ENCODE measurements at regions not wholly inside any gene's neighbourhood (a gene's known extent, or its start where the extent isn't known, plus 50 kb on each side); places are given as distances from the start of the nearest gene placed in this dataset.
A peak's percentile ranks its signal among the peaks of the same experiment; 100 is the strongest.
"Not testable (repeated sequence)": the region's sequence is repeated elsewhere in the genome, so short reads cannot be mapped to it uniquely, and the experiment has no call there.

- H4K5ac ChIP-seq (ENCODE audit: low read depth, low read length) = no peak overlapping the region
- no peak overlapping the region for H3K56ac ChIP-seq (ENCODE audit: extremely low read depth, insufficient read depth, low read length)
- no peak overlapping the region for H3K9ac ChIP-seq (ENCODE audit: low read depth, low read length)
- no peak overlapping the region for H4K8ac ChIP-seq (ENCODE audit: low read depth in 2 of 2, low read length in 2 of 2)
- no TSS peak for BruUV-seq (replicated peaks)
- H2AK5ac ChIP-seq (ENCODE audit: low read depth, low read length) = no peak overlapping the region
- no peak overlapping the region for H3K18ac ChIP-seq (ENCODE audit: low read depth, low read length)
- ATAC-seq (ENCODE audit: low read depth) = peak; percentile 37; the same call in 1 of the 2 replicates
- no peaks in the 10 kb centered on the region for H3K27me3 ChIP-seq (ENCODE audit: control insufficient read depth, insufficient read depth, low read length)
- H3K79me1 ChIP-seq (ENCODE audit: low read depth in 1 of 2, low read length in 2 of 2) = no peaks in the 10 kb centered on the region
- H3K4ac ChIP-seq (ENCODE audit: low read depth, low read length) = no peak overlapping the region
- no peaks in the 10 kb centered on the region for H3K9me1 ChIP-seq (ENCODE audit: insufficient read depth, low read length)
- no peak overlapping the region for H2BK120ac ChIP-seq (ENCODE audit: low read depth, low read length)
- in situ Hi-C loops (cut with MboI; ENCODE audit: low sequenced_read_pairs) (no loop called here), intact Hi-C loops (cut with micrococcal nuclease) (no loop called here), dilution Hi-C loops (cut with HindIII; ENCODE audit: low sequenced_read_pairs, unreplicated experiment) (no loop called here)
- no peak overlapping the region for H3K4me2 ChIP-seq (ENCODE audit: low read depth, low read length)
- H4K20me1 ChIP-seq (ENCODE audit: insufficient read depth, low read length) = no peaks in the 10 kb centered on the region
- no peaks in the 10 kb centered on the region for H3K36me3 ChIP-seq (ENCODE audit: control insufficient read depth, insufficient read depth, low read length)
- no peak overlapping the region for H2AFZ ChIP-seq (replicated peaks; ENCODE audit: low read length, poor library complexity)
- no peak overlapping the region for H2BK15ac ChIP-seq (ENCODE audit: low read depth, low read length)
- H4K91ac ChIP-seq (ENCODE audit: insufficient read depth, low read depth, low read length) = no peak overlapping the region
- no peak overlapping the region for H3K4me3 ChIP-seq (ENCODE audit: insufficient read depth, low read depth, low read length)
- H2BK20ac ChIP-seq (ENCODE audit: low read depth, low read length) = no peak overlapping the region
- no peak overlapping the region for H3K14ac ChIP-seq (replicated peaks; ENCODE audit: low read depth, low read length)
- H3K23ac ChIP-seq (ENCODE audit: low read depth, low read length) = no peak overlapping the region
- H3K27ac ChIP-seq (ENCODE audit: insufficient read depth, low read length) = no peak overlapping the region
- no peak for DNase-seq
- POLR2A ChIA-PET (ENCODE audit: unreplicated experiment) = no interaction called here
- no peaks in the 10 kb centered on the region for H3K4me1 ChIP-seq (ENCODE audit: control insufficient read depth, insufficient read depth, low read length)
- no peak overlapping the region for H2AK9ac ChIP-seq (replicated peaks; ENCODE audit: low read depth, low read length, poor library complexity)
- CTCF ChIA-PET = no interaction called here
- WGBS, 2 experiments (ENCODE audit: extremely low coverage in 2 of 2, insufficient read length in 1 of 2) = no CpG with 5 or more reads among the region's 5 CpGs
- TF ChIP-seq RFX5 (IDR thresholded peaks at IDR 0.05; ENCODE audit: low read depth, low read length) (no peak), FOS (IDR thresholded peaks at IDR 0.05; ENCODE audit: low read depth, low read length) (no peak), MAFK (IDR thresholded peaks at IDR 0.05; ENCODE audit: low read depth, low read length) (no peak), USF2 (IDR thresholded peaks at IDR 0.05; ENCODE audit: low read depth, low read length) (no peak), ELK1 (IDR thresholded peaks at IDR 0.05; ENCODE audit: borderline replicate concordance, low read depth, low read length) (no peak), RCOR1 (IDR thresholded peaks at IDR 0.05; ENCODE audit: insufficient replicate concordance, low read length) (no peak), CHD1 (IDR thresholded peaks at IDR 0.05; ENCODE audit: low read depth, low read length) (no peak), POLR2A (IDR thresholded peaks at IDR 0.05; ENCODE audit: low read depth, low read length) (no peak), MXI1 (IDR thresholded peaks at IDR 0.05; ENCODE audit: borderline replicate concordance, low read depth, low read length) (no peak)
- no peak overlapping the region for H2BK5ac ChIP-seq (ENCODE audit: low read depth, low read length, poor library complexity, severe bottlenecking)
- H3K9me3 ChIP-seq (ENCODE audit: control insufficient read depth, insufficient read depth, low read length) = peaks cover 2% of the 10 kb centered on the region
Measured at GRCh38 chr7:68787566-68787965, 810.7 kb upstream of the AUTS2 start.

GRCh38 chr7:68788529-68788928 is 809.7 kb upstream of the AUTS2 start:
- H2BK120ac ChIP-seq (ENCODE audit: low read depth, low read length); H3K36me3 ChIP-seq (ENCODE audit: control insufficient read depth, insufficient read depth, low read length); in situ Hi-C loops (cut with MboI; ENCODE audit: low sequenced_read_pairs); H4K91ac ChIP-seq (ENCODE audit: insufficient read depth, low read depth, low read length); H4K20me1 ChIP-seq (ENCODE audit: insufficient read depth, low read length); H3K18ac ChIP-seq (ENCODE audit: low read depth, low read length); H3K4me3 ChIP-seq (ENCODE audit: insufficient read depth, low read depth, low read length); H2AK5ac ChIP-seq (ENCODE audit: low read depth, low read length); CTCF ChIA-PET; H3K23ac ChIP-seq (ENCODE audit: low read depth, low read length); H2BK15ac ChIP-seq (ENCODE audit: low read depth, low read length); H3K27ac ChIP-seq (ENCODE audit: insufficient read depth, low read length); H4K8ac ChIP-seq (ENCODE audit: low read depth in 2 of 2, low read length in 2 of 2); H3K9me3 ChIP-seq (ENCODE audit: control insufficient read depth, insufficient read depth, low read length); intact Hi-C loops (cut with micrococcal nuclease); H3K14ac ChIP-seq (replicated peaks; ENCODE audit: low read depth, low read length); H2AFZ ChIP-seq (replicated peaks; ENCODE audit: low read length, poor library complexity); H4K5ac ChIP-seq (ENCODE audit: low read depth, low read length); DNase-seq; dilution Hi-C loops (cut with HindIII; ENCODE audit: low sequenced_read_pairs, unreplicated experiment); H3K79me1 ChIP-seq (ENCODE audit: low read depth in 1 of 2, low read length in 2 of 2); H2BK5ac ChIP-seq (ENCODE audit: low read depth, low read length, poor library complexity, severe bottlenecking); H3K4ac ChIP-seq (ENCODE audit: low read depth, low read length); H3K56ac ChIP-seq (ENCODE audit: extremely low read depth, insufficient read depth, low read length); H2BK20ac ChIP-seq (ENCODE audit: low read depth, low read length); H3K9me1 ChIP-seq (ENCODE audit: insufficient read depth, low read length); H3K9ac ChIP-seq (ENCODE audit: low read depth, low read length); H3K4me2 ChIP-seq (ENCODE audit: low read depth, low read length); ATAC-seq (ENCODE audit: low read depth); H3K4me1 ChIP-seq (ENCODE audit: control insufficient read depth, insufficient read depth, low read length); BruUV-seq (replicated peaks); H3K27me3 ChIP-seq (ENCODE audit: control insufficient read depth, insufficient read depth, low read length); H2AK9ac ChIP-seq (replicated peaks; ENCODE audit: low read depth, low read length, poor library complexity); POLR2A ChIA-PET (ENCODE audit: unreplicated experiment): not testable (repeated sequence)
- WGBS, 2 experiments (ENCODE audit: extremely low coverage in 2 of 2, insufficient read length in 1 of 2) = no CpG with 5 or more reads among the region's 2 CpGs

Measured in IMR-90 (cell line).